DND-41 (cell line): ENCODE measurements at regions not wholly inside any gene's neighbourhood (a gene's known extent, or its start where the extent isn't known, plus 50 kb on each side); places are given as distances from the start of the nearest gene placed in this dataset.

Experiments
- EZH2 ChIP-seq: IDR thresholded peaks from 3 replicates; pipeline ENCODE4 v1.6.1; 2012; ENCODE audit warnings: borderline replicate concordance, low read depth, mild to moderate bottlenecking, moderate library complexity, low read length, inconsistent platforms; ENCODE audit not compliant: severe bottlenecking
- TF ChIP-seq, protein P1 (sequence below): IDR thresholded peaks from 2 replicates; pipeline ENCODE4 v1.5.1; 2012; ENCODE audit warnings: borderline replicate concordance, low read length, moderate library complexity, mild to moderate bottlenecking; ENCODE audit not compliant: poor library complexity, severe bottlenecking; ENCODE audit errors: extremely low read depth

DNA sequence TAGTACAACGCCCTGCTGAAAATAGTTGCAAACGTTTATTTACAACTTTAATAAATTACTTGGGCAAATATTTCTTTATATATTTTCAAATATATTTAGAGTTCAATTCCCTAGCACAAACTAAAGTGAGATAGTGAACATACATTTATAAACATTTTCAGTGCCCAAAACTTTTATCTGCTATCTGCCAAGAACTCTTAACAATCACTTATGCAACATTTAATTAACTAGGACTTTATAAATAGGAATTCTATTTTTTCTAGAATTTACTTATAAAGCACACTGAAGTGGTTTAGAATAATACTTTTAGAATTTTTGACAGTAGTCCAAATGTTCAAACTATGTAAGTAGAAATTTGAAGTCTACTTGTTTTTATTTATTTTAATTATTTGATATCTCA lies 452.6 kb upstream of the RGS17 start:
- TF ChIP-seq, protein P1, sequence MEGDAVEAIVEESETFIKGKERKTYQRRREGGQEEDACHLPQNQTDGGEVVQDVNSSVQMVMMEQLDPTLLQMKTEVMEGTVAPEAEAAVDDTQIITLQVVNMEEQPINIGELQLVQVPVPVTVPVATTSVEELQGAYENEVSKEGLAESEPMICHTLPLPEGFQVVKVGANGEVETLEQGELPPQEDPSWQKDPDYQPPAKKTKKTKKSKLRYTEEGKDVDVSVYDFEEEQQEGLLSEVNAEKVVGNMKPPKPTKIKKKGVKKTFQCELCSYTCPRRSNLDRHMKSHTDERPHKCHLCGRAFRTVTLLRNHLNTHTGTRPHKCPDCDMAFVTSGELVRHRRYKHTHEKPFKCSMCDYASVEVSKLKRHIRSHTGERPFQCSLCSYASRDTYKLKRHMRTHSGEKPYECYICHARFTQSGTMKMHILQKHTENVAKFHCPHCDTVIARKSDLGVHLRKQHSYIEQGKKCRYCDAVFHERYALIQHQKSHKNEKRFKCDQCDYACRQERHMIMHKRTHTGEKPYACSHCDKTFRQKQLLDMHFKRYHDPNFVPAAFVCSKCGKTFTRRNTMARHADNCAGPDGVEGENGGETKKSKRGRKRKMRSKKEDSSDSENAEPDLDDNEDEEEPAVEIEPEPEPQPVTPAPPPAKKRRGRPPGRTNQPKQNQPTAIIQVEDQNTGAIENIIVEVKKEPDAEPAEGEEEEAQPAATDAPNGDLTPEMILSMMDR: no peak
- no peak for TF ChIP-seq EZH2
